H9 (cell line): ENCODE measurements at regions not wholly inside any gene's neighbourhood (a gene's known extent, or its start where the extent isn't known, plus 50 kb on each side); places are given as distances from the start of the nearest gene placed in this dataset.

ENCODE experiments used
- DNase-seq: peaks from one replicate; pipeline ENCODE4 v3.0.0-alpha.2; 2017
- H2AFZ ChIP-seq: one replicate; pipeline ENCODE4 v1.6.1; 2013; ENCODE audit warnings: mild to moderate bottlenecking, low read length, control low read depth, moderate library complexity
- H2AK5ac ChIP-seq: 2 replicates; pipeline ENCODE4 v1.6.1; 2013; ENCODE audit warnings: low read length, control low read depth, mixed read lengths; ENCODE audit not compliant: insufficient read length
- H2BK120ac ChIP-seq: one replicate; pipeline ENCODE4 v1.6.1; 2013; ENCODE audit warnings: low read depth, mild to moderate bottlenecking, low read length, control low read depth, inconsistent platforms; ENCODE audit not compliant: poor library complexity, severe bottlenecking
- H2BK12ac ChIP-seq: 2 replicates; pipeline ENCODE4 v1.6.1; 2013; ENCODE audit warnings: low read length, control low read depth, mixed read lengths, low read depth; ENCODE audit not compliant: insufficient read length
- H2BK15ac ChIP-seq: 2 replicates; pipeline ENCODE4 v1.6.1; 2013; ENCODE audit warnings: low read depth, low read length, control low read depth
- H2BK20ac ChIP-seq: one replicate; pipeline ENCODE4 v1.6.1; 2013; ENCODE audit warnings: low read depth, mild to moderate bottlenecking, low read length, control low read depth, inconsistent platforms; ENCODE audit not compliant: poor library complexity, severe bottlenecking
- H2BK5ac ChIP-seq: 2 replicates; pipeline ENCODE4 v1.6.1; 2013; ENCODE audit warnings: low read length, control low read depth, mixed read lengths; ENCODE audit not compliant: insufficient read length
- H3K14ac ChIP-seq: 2 replicates; pipeline ENCODE4 v1.6.1; 2013; ENCODE audit warnings: low read length, control low read depth; ENCODE audit not compliant: insufficient read depth
- H3K18ac ChIP-seq: 2 replicates; pipeline ENCODE4 v1.6.1; 2013; ENCODE audit warnings: low read depth, mild to moderate bottlenecking, mixed read lengths, low read length, control low read depth; ENCODE audit not compliant: insufficient read length
- H3K23ac ChIP-seq: 2 replicates; pipeline ENCODE4 v1.6.1; 2013; ENCODE audit warnings: low read length, control low read depth, mixed read lengths, low read depth; ENCODE audit not compliant: insufficient read length
- H3K23me2 ChIP-seq: 2 replicates; pipeline ENCODE4 v1.6.1; 2013; ENCODE audit warnings: low read depth, mild to moderate bottlenecking, mixed read lengths, low read length, control low read depth; ENCODE audit not compliant: insufficient read length, poor library complexity, severe bottlenecking
- H3K27ac ChIP-seq: 2 replicates; pipeline ENCODE4 v1.5.1; 2013; ENCODE audit warnings: low read length, control low read depth, mixed read lengths, low read depth; ENCODE audit not compliant: insufficient read length
- H3K27me3 ChIP-seq: 2 replicates; pipeline ENCODE4 v1.6.1; 2013; ENCODE audit warnings: low read length, control low read depth, inconsistent platforms; ENCODE audit not compliant: insufficient read depth
- H3K4ac ChIP-seq: 2 replicates; pipeline ENCODE4 v1.6.1; 2013; ENCODE audit warnings: low read depth, mild to moderate bottlenecking, control low read depth, inconsistent platforms, low read length, moderate library complexity
- H3K4me1 ChIP-seq: 2 replicates; pipeline ENCODE4 v1.6.1; 2013; ENCODE audit warnings: low read length, control low read depth, inconsistent platforms; ENCODE audit not compliant: insufficient read depth
- H3K4me2 ChIP-seq: 2 replicates; pipeline ENCODE4 v1.6.1; 2013; ENCODE audit warnings: low read length, control low read depth, mixed read lengths; ENCODE audit not compliant: insufficient read length, insufficient read depth
- H3K56ac ChIP-seq: 2 replicates; pipeline ENCODE4 v1.6.1; 2013; ENCODE audit warnings: low read depth, mild to moderate bottlenecking, mixed read lengths, low read length, control low read depth; ENCODE audit not compliant: insufficient read length
- H3K79me1 ChIP-seq: 2 replicates; pipeline ENCODE4 v1.6.1; 2013; ENCODE audit warnings: low read depth, mild to moderate bottlenecking, moderate library complexity, low read length, control low read depth, inconsistent platforms; ENCODE audit not compliant: insufficient read depth, poor library complexity, severe bottlenecking
- H3K79me2 ChIP-seq: 2 replicates; pipeline ENCODE4 v1.6.1; 2013; ENCODE audit warnings: low read length, control low read depth, inconsistent platforms; ENCODE audit not compliant: insufficient read depth
- H3K9ac ChIP-seq: 2 replicates; pipeline ENCODE4 v1.6.1; 2013; ENCODE audit warnings: low read length, control low read depth, mixed read lengths; ENCODE audit not compliant: insufficient read length; ENCODE audit errors: extremely low read depth
- H3K9me3 ChIP-seq: one replicate; pipeline ENCODE4 v1.6.1; 2013; ENCODE audit warnings: low read depth, low read length, inconsistent platforms; ENCODE audit not compliant: control insufficient read depth
- H3T11ph ChIP-seq: one replicate; pipeline ENCODE4 v1.6.1; 2013; ENCODE audit warnings: mild to moderate bottlenecking, low read length, control low read depth, inconsistent platforms
- H4K20me1 ChIP-seq: one replicate; pipeline ENCODE4 v1.6.1; 2013; ENCODE audit not compliant: control insufficient read depth, insufficient read length, insufficient read depth
- H4K5ac ChIP-seq: 2 replicates; pipeline ENCODE4 v1.6.1; 2013; ENCODE audit warnings: low read depth, mild to moderate bottlenecking, mixed read lengths, low read length, control low read depth; ENCODE audit not compliant: insufficient read length
- H4K8ac ChIP-seq: replicated peaks from 2 replicates; pipeline ENCODE4 v1.6.1; 2013; ENCODE audit warnings: low read length, control low read depth, mixed read lengths, low read depth; ENCODE audit not compliant: insufficient read length
- H4K91ac ChIP-seq: 2 replicates; pipeline ENCODE4 v1.6.1; 2013; ENCODE audit warnings: low read depth, mild to moderate bottlenecking, moderate library complexity, mixed read lengths, low read length, control low read depth; ENCODE audit not compliant: insufficient read length
- H3K27ac Mint-ChIP-seq, 3 experiments: 2 replicates in 2 of 3; 3 replicates in 1 of 3; pipeline ENCODE4 v1.8.0; 2020 to 2021; ENCODE audit warnings: mixed read lengths in 3 of 3, mild to moderate bottlenecking in 1 of 3, moderate library complexity in 1 of 3
- H3K27me3 Mint-ChIP-seq: 2 replicates; pipeline ENCODE4 v1.8.0; 2021; ENCODE audit warnings: low read depth, mild to moderate bottlenecking, moderate library complexity, mixed read lengths
- H3K36me3 Mint-ChIP-seq, 3 experiments: 2 replicates in 2 of 3; 3 replicates in 1 of 3; pipeline ENCODE4 v1.8.0; 2020 to 2021; ENCODE audit warnings: low read depth in 3 of 3, mixed read lengths in 3 of 3; ENCODE audit not compliant: insufficient read depth in 1 of 3
- H3K4me1 Mint-ChIP-seq, 2 experiments: 2 replicates each; pipeline ENCODE4 v1.8.0; 2020; ENCODE audit warnings: mixed read lengths in 2 of 2
- H3K4me3 Mint-ChIP-seq, 2 experiments: 2 replicates in 1 of 2; 3 replicates in 1 of 2; pipeline ENCODE4 v1.8.0; 2020 to 2021; ENCODE audit warnings: mild to moderate bottlenecking in 2 of 2, mixed read lengths in 2 of 2, moderate library complexity in 1 of 2
- H3K9me3 Mint-ChIP-seq, 2 experiments: 2 replicates in 1 of 2; 3 replicates in 1 of 2; pipeline ENCODE4 v1.8.0; 2020; ENCODE audit warnings: mild to moderate bottlenecking in 2 of 2, mixed read lengths in 2 of 2, moderate library complexity in 1 of 2
- CTCF ChIP-seq: fragments of 200-600 bp; sonication (generic); conservative IDR thresholded peaks from 3 replicates; pipeline ENCODE4 v1.8.0; 2021; ENCODE audit warnings: antibody characterized with exemption, mild to moderate bottlenecking
- WGBS: extraction: QIAGEN DNeasy Blood & Tissue Kit; methylation state at CpG from one replicate; pipeline ENCODE4 v1.1.7; 2013; ENCODE audit warnings: missing lambda C conversion rate, low lambda C conversion rate, mixed read lengths; ENCODE audit not compliant: insufficient read length; ENCODE audit errors: extremely low coverage; 5-methylcytosine and 5-hydroxymethylcytosine counted together

DNA sequence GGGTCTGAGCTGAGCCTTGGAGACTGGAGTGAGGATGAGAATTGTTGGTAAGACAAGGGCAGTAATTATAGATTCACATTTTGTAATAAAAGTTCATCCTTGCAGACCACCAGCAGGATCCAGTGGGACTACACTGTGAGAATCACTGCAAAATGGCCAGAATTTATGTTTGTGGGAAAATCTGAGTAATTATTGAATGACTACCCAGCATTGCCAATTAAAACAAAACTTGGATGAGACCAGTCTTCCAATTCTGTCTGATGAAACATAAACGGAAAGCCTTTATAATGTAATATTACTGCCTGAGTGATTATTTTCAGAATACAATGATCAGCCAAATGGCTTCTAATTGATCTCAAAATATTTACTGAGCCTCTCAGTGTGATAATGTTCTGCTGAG lies 323.3 kb upstream of the C2CD4B start:
- H3K23ac ChIP-seq, result no peak overlapping the region
- H3T11ph ChIP-seq, result no peak overlapping the region
- no peak overlapping the region; a peak in 1 of 7 replicates for H3K27ac Mint-ChIP-seq
- no peak overlapping the region for H3K4me2 ChIP-seq
- no peaks in the 10 kb centered on the region for H3K9me3 ChIP-seq
- H2AFZ ChIP-seq, result no peak overlapping the region
- no peaks in the 10 kb centered on the region; the same call in 1 of the 2 replicates for H3K4me1 ChIP-seq
- H2BK12ac ChIP-seq, result no peak overlapping the region
- no peaks in the 10 kb centered on the region for H3K79me1 ChIP-seq
- no peak overlapping the region for H3K27ac ChIP-seq
- DNase-seq, result no peak
- no peaks in the 10 kb centered on the region for H3K79me2 ChIP-seq
- no peak overlapping the region for H4K5ac ChIP-seq
- no peaks in the 10 kb centered on the region for H4K20me1 ChIP-seq
- no peak overlapping the region for H2BK5ac ChIP-seq
- no peak overlapping the region for H3K18ac ChIP-seq
- no peaks in the 10 kb centered on the region for H3K23me2 ChIP-seq
- no peak overlapping the region for H2BK20ac ChIP-seq
- TF ChIP-seq CTCF, result no peak
- no peaks in the 10 kb centered on the region; a peak in 1 of 7 replicates for H3K36me3 Mint-ChIP-seq
- no peak overlapping the region for H4K8ac ChIP-seq
- H4K91ac ChIP-seq, result no peak overlapping the region
- no peak overlapping the region for H3K4me3 Mint-ChIP-seq
- H3K9ac ChIP-seq, result no peak overlapping the region
- no peak overlapping the region for H2BK120ac ChIP-seq
- no peak overlapping the region for H2BK15ac ChIP-seq
- H3K4ac ChIP-seq, result no peak overlapping the region
- H2AK5ac ChIP-seq, result no peak overlapping the region
- no CpG with 5 or more reads among the region's 1 CpG for WGBS
- H3K14ac ChIP-seq, result no peak overlapping the region
- no peaks in the 10 kb centered on the region for H3K27me3 Mint-ChIP-seq
- H3K4me1 Mint-ChIP-seq, result peaks cover 9 to 26% of the 10 kb centered on the region in 2 experiments
- no peaks in the 10 kb centered on the region for H3K9me3 Mint-ChIP-seq
- no peak overlapping the region for H3K56ac ChIP-seq
- H3K27me3 ChIP-seq, result no peaks in the 10 kb centered on the region
